AG08395 (cell line): ENCODE measurements at regions not wholly inside any gene's neighbourhood (a gene's known extent, or its start where the extent isn't known, plus 50 kb on each side); places are given as distances from the start of the nearest gene placed in this dataset.

ENCODE experiments used
- DNase-seq: peaks from one replicate; pipeline ENCODE4 v3.0.0; 2012; ENCODE audit warnings: mixed read lengths, low spot score

GRCh38 chr9:89969881-89970639 lies 365.2 kb downstream of the GADD45G start:
- DNase-seq, result no peak

- DNase-seq, result no peak
These were observed 365.9 kb downstream of the GADD45G start for GRCh38 chr9:89970701-89971100.

- DNase-seq, result no peak
These were observed 367.7 kb downstream of the GADD45G start for GRCh38 chr9:89972535-89972934.

GRCh38 chr9:89974582-89974981 lies 369.8 kb downstream of the GADD45G start:
- DNase-seq, result no peak

- DNase-seq, result no peak
These were observed 370.2 kb downstream of the GADD45G start for GRCh38 chr9:89975024-89975423.

GRCh38 chr9:89975630-89976029 lies 370.8 kb downstream of the GADD45G start:
- no peak for DNase-seq

GRCh38 chr9:89978185-89978584 lies 373.4 kb downstream of the GADD45G start:
- peak; percentile 45 for DNase-seq

- DNase-seq, result no peak
These were observed 375.8 kb downstream of the GADD45G start for GRCh38 chr9:89980600-89980999.

- DNase-seq, result no peak
These were observed 377.2 kb downstream of the GADD45G start for GRCh38 chr9:89982016-89982415.

- no peak for DNase-seq
These were observed 378.6 kb downstream of the GADD45G start for GRCh38 chr9:89983411-89983810.

GRCh38 chr9:89984214-89984613 lies 379.4 kb downstream of the GADD45G start:
- DNase-seq, result no peak

- DNase-seq, result no peak
These were observed 380.3 kb downstream of the GADD45G start for GRCh38 chr9:89985068-89985467.

GRCh38 chr9:89986190-89986589 lies 381.4 kb downstream of the GADD45G start:
- no peak for DNase-seq

GRCh38 chr9:89988458-89988857 lies 383.6 kb downstream of the GADD45G start:
- DNase-seq, result no peak

- no peak for DNase-seq
These were observed 386.5 kb downstream of the GADD45G start for GRCh38 chr9:89991204-89991790.

GRCh38 chr9:89992326-89993198 lies 387.8 kb downstream of the GADD45G start:
- DNase-seq, result no peak

- DNase-seq, result peak; percentile 21
These were observed 389.1 kb downstream of the GADD45G start for GRCh38 chr9:89993678-89994630.

GRCh38 chr9:89994988-89995613 lies 390.3 kb downstream of the GADD45G start:
- no peak for DNase-seq

- no peak for DNase-seq
These were observed 391.3 kb downstream of the GADD45G start for GRCh38 chr9:89996116-89996515.

- no peak for DNase-seq
These were observed 392.0 kb downstream of the GADD45G start for GRCh38 chr9:89996773-89997172.

GRCh38 chr9:89998633-89999032 lies 393.8 kb downstream of the GADD45G start:
- DNase-seq, result no peak
